HG02938 (cell line): ENCODE measurements at regions not wholly inside any gene's neighbourhood (a gene's known extent, or its start where the extent isn't known, plus 50 kb on each side); places are given as distances from the start of the nearest gene placed in this dataset.
"Not testable (repeated sequence)": the region's sequence is repeated elsewhere in the genome, so short reads cannot be mapped to it uniquely, and the experiment has no call there.

Source experiments
- ATAC-seq: cut with Tn5 transposase; IDR thresholded peaks from one replicate; pipeline ENCODE4 v1.9.1; 2021; ENCODE audit warnings: mild to moderate bottlenecking, moderate library complexity; ENCODE audit not compliant: unreplicated experiment

DNA sequence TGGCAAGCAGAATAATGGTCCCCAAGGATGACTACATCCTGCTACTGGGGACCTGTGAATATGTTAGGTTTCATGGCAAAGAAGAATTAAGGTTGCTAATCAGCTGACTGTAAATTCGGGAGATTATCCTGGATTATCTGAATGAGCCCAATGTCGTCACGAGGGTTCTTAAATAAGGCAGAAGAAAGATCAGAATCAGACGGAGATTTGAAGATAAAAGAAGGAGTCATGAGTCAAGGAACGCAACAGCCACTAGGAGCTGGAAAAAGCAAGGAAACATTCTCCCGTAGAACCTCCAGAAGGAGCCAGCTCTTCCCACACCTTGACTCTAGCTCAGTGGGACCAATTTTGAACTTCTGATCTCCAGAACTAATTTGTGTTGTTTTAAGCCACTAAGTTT is 82.9 kb upstream of the APBB1IP start:
- no peak for ATAC-seq

DNA sequence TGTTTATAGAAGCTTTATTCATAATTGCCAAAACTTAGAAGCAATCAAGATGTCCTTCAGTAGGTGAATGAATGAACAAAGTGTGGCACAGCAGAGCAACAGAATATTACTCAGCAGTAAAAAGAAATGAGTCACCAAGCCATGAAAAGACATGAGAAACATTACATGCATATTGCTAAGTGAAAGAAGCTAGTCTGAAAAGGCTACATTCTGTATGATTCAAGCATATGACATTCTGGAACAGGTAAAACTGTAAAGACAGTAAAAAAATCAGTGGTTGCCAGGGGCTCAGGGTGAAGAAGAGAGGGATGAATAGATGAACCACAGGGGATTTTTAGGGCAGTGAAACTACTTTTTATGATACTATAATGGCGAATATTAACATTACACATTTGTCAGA is 80.9 kb upstream of the APBB1IP start:
- ATAC-seq = peak; percentile 76

DNA sequence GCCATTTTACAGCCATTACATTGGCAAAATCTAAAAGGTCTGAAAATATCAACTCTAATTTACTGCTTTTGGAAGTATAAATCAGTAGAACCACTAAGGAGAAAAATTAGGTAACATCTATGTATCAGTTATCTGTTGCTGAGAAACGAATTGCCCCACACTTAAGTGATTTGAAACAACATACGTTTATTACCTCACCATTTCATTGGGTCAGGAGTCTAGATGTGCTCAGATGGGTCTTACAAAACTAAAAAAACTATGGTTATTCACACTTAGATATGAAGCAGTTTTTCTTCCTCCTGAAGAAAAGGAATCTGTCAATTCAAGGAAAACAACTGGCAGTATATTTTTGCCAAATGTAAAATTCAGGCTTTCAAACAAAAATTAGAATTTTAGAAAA is 80.1 kb upstream of the APBB1IP start:
- ATAC-seq = no peak

DNA sequence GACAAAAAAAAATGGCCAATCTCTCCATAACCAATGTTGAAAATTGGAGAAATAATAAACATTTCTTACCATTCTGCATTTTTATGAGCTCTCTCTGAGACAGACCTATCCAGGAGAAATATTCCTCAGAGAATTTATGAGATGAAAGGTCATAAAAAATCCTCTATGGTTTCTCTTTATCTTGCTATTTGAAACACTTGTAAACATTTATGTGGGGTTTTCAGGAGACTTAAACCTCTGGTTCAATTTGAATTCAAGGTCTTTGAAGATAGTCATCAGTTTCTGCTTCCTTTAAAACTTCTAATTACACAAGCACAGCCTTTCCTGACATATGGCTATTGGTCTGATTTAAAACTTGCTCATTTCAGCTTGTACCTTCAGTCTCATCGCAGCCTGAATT is 78.5 kb upstream of the APBB1IP start:
- ATAC-seq = no peak

DNA sequence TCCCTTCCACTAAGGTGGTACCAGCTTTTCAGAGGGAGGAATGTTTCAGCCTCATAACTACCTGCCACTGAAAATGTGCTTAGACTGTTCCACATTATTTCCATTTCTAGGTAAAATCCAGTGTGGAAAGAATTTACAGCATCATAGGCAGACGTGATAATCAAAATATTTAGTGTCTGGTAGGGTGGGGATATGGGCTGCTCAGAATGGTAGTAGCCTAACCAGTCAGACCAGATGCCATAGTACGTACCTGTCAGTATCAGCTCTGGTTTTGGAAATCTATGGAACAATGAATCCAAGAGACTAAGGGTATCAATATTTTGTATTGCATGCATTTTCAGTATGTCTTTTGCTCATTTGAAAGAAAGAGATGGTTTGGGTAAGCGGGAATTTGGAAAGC is 76.8 kb upstream of the APBB1IP start:
- ATAC-seq = no peak

DNA sequence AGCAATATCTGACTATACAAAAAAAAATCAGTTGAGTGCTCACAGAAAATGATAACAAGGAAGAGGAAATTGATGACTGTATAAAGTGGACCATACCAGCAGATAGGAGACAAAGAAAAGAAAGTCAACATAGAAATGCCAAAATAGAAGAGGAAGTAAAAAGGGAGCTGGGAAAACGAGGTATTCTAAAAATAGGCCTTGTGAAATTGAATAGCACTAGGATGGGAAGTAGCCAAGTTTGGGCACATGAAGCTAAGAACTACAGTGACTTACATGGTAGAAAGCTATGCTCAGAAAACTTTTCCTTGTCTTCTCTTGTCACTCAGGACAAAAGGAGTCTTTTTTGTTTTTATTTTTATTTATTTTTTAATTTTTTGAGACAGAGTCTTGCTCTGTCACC is 76.2 kb upstream of the APBB1IP start:
- ATAC-seq = no peak

DNA sequence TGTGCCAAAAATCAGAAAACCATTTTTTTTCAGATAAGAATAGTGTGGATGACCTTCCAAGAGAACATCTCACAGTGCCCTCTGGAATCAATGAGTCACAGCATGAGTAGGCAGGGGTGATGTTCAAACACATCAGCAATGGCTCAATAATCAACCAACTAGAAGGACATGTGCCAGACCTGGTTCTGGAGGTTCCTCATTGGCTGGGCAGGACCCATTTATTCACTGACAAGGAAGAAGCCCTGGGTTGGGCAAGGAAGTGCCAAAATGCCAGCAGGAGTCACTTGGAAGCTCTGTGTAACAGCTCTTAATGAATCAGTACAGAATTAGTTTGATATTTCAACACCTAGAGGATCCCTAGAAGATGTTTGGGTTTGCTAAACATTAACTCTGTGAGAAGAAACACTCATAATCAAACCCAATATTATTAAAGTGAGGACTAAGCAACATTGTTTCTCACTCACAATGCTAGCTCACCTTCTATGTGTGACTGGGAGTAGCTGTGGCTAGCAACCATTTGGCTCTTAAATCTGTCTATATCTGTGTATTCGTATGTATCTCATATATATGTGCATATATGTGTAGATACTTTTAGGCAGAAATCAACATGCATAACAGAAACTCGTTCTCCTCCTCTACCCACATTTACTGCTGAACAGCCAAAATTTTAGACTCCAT is 72.3 kb upstream of the APBB1IP start:
- no peak for ATAC-seq

DNA sequence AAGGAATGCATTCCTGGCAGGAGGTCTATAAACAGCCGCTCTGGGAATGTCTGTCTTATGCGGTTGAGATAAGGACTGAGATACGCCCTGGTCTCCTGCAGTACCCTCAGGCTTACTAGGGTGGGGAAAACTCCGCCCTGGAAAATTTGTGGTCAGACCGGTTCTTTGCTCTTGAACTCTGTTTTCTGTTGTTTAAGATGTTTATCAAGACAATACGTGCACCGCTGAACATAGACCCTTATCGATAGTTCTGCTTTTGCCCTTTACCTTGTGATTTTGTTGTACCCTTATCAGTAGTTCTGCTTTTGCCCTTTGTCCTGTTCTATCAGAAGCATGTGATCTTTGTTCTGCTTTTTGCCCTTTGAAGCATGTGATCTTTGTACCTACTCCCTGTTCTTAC is 71.1 kb upstream of the APBB1IP start:
- not testable (repeated sequence) for ATAC-seq

DNA sequence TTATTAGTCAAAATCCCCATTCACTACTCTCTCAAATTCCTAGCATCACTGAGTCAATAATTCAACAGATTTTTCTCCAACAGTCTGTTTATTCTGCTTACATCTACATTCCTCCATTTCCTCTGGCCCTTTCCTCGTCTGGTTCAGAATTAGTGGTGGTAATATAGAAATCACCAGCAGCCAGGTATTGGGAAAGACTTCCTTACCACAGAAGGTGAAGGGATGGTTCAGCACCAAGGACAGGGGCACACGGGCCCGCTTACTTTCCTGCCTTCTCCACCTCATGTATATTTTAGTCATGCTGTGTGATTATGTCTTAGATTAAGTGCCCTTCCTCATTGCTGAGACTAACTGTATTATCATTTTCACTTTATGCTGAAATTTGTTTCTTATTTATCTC is 70.4 kb upstream of the APBB1IP start:
- ATAC-seq = no peak

DNA sequence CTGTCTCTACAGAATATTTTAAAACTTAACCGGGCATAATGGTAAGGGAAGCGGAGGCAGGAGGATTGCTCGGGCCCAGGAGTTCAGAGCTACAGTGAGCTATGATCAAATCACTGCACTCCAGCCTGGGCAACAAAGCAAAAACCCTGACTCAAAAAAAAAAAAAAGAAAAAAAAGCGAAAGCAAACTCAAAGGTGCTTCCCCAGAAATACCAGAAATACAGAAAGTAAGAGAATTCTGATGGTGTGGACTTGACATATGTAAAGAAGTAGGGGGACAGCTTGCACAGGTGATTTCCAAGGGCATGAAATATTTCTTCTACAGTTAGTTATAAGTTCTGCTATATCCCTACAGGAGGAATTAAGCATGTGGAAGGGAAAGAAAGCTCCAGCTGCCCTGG is 69.7 kb upstream of the APBB1IP start:
- ATAC-seq = peak; percentile 53

DNA sequence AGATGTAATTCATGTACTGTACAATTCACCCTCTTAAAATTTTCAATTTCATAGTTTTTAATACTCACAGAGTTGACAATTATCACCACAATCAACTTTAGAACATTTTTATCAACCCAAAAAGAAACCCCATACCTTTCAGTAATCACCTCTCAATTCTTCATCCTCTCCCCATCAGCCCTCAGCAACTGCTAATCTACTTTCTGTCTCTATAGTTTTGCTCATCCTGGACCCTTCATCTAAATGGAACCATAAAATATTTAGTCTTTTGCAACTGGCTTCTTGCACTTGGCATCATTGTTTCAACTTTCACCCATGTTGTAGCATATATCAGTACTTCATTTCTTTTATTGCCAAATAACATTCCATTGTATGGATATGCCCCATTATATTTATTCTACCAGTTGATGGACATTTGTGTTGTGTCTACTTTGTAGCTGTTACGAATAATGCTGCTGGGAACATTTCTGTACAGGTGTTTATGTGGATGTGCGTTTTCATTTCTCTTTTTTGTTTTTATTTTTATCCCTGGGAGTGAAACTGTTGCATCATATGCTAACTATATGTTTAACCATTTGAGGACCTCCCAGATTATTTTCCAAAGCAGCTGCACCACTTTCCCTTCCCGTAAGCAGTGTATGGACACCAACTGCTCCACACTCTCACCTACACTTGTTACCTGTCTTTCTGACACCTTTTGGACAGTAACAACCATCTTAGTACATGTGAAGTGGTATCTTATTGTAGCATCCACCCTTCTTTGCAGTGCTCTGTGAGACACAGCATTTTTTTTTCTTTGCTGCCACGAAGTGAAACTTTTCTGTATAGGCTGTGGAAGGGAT is 65.4 kb upstream of the APBB1IP start:
- ATAC-seq = peak; percentile 66

DNA sequence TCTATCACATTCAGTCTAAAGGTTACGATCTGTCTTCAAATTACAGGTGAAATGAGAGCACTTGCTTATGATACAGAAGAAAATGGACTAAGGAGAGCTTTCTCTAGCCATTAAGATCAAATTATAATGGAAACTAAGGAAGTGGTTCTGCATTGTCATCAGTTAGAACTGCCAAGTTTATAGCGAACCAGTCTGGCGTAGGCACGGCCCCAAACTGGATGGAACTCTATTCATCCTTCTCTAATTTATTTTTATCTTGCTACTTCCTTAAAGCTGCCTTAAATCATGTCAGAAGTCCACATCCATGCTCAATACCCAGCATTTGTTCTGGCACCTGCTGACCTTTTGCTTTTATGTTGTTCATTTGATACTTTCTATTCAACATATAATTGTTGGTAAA is 63.7 kb upstream of the APBB1IP start:
- no peak for ATAC-seq

DNA sequence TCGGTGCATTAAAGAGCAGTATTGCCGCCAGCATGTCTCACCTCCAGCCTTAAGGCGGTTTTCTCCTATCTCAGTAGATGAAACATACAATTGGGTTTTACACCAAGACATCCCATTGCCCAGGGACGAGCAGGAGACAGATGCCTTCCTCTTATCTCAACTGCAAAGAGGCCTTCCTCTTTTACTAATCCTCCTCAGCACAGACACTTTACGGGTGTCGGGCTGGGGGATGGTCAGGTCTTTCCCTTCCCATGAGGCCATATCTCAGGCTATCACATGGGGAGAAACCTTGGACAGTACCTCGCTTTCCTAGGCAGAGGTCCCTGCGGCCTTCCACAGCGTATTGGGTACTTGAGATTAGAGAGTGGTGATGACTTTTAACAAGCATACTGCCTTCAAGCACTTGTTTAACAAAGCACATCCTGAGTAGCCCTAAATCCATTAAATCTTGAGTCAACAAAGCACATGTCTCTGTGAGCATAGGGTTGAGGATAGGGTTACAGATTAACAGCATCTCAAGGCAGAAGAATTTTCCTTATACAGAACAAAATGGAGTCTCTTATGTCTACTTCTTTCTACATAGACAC is 60.8 kb upstream of the APBB1IP start:
- not testable (repeated sequence) for ATAC-seq

DNA sequence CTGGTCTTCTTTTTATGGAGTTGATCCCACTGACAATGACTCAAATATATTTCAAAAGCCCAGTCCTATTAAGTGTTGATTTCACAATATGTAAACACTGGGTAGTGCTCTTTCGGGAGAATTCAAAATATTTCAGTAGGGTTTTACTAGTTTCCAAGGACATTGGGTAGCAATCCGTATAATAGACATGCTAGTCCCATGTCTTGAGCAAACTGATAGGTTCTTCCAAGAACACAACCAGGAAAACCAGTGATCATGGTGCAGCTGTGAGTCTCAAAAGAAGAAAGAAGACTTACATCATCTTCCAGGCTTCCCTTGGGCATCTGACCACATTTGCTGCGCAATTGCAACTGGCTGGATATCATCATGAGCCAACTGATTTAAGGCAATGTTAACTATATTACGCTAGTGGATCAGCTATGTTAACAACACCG is 59.3 kb upstream of the APBB1IP start:
- no peak for ATAC-seq

DNA sequence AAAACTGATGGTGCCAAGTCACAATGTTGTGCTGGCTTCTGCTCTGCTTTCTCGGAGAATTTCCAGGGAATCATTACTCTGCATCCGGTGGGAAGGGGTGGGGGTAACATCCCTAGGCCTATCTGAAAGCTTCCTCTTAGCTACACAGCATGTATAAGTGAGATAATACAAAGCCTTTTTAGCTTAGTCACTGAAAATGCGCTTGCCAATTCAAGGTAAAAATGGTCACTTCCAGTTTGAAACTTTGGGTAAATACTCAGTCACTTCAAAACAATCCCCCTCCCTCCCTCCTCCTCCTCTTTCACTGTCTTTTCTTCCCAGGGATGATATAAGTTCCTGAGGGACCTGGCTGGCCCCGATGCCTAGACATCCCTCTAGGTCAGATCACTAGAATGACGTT is 57.3 kb upstream of the APBB1IP start:
- ATAC-seq = no peak

DNA sequence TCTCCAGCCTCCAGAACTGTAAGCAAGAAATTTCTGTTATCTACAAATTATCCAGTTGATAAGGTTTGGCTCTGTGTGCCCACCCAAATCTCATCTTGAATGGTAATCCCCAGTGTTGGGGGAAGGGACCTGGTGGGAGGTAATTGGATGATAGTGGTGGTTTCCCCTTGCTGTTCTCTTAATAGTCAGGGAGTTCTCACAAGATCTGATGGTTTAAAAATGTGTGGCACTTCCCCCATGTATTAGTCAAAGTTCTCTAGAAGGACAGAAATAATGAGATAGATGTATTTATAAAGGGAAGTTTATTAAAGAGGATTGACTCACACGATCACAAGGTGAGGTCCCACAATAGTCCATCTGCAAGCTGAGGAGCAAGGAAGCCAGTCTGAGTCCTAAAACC is 56.2 kb upstream of the APBB1IP start:
- ATAC-seq = no peak

DNA sequence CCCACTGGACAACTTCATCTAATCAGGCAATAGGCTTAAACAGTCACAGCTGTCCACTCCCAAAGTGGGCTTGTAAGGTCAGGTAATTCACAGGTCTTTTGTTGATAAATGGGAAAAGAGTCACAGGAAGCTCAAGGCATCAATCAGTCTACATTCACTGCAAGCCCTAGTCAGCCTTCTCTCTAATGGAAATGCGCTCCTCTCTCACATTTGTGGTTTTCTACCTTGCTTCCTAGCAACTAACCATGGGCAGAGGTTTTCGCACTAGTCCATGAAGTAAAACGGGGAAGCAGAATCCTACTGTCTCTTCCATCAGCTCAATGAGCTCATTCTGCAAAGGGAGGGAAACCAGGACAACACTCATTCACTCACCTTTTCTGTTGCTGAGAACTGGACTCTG is 53.5 kb upstream of the APBB1IP start:
- ATAC-seq = no peak

DNA sequence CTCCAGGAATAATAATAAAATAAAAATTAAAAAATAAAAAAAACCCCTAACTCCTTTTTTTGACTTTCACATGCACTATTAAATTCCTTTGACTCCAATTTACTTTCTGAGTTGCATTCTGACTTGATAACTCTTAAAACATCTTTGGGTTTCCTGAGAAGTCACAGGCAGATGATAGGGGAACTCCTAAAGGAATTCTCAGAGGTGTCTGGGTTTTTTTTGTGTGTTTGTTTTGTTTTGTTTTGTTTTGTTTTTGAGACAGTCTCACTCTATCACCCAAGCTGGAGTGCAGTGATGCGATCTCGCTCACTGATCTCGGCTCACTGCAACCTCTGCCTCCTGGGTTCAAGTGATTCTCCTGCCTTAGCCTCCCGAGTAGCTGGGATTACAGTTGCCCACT is 52.7 kb upstream of the APBB1IP start:
- ATAC-seq = no peak

DNA sequence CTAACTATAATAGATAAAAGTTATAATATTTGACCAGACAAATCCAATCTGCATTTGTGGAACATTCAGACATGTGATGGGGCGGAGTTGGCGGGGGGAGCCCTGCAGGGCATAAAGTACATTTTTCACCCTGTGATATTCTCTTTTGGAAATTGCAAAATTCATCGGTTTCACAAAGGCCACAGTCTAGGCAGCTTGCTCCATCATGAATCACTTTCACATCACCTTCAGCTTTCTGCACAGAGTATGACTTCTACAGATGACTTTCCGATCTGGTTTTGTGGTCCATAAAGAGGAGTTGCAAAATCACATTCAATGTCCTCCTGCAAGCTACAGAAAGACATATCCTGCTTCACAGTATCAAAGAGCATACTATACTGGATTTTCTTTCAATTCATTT is 51.4 kb upstream of the APBB1IP start:
- ATAC-seq = no peak
